Epithelial cell of esophagus (primary cell): ENCODE measurements at regions not wholly inside any gene's neighbourhood (a gene's known extent, or its start where the extent isn't known, plus 50 kb on each side); places are given as distances from the start of the nearest gene placed in this dataset.
"Not testable (repeated sequence)": the region's sequence is repeated elsewhere in the genome, so short reads cannot be mapped to it uniquely, and the experiment has no call there.

Experiments used
- DNase-seq: peaks from one replicate; pipeline ENCODE4 v3.0.0; 2010; ENCODE audit warnings: low read depth
- H3K4me3 ChIP-seq: 2 replicates; pipeline ENCODE4 v1.5.1; 2011; ENCODE audit warnings: mild to moderate bottlenecking, low read length, control low read depth
- CTCF ChIP-seq: IDR thresholded peaks from 2 replicates; pipeline ENCODE4 v1.5.1; 2011; ENCODE audit warnings: low read depth, mild to moderate bottlenecking, low read length, control low read depth, inconsistent platforms; ENCODE audit not compliant: insufficient read depth; ENCODE audit errors: missing control alignments

GRCh38 chrX:10469-11458 is 270.4 kb upstream of the PLCXD1 start:
- not testable (repeated sequence) for DNase-seq

GRCh38 chrX:13821-14443 is 267.2 kb upstream of the PLCXD1 start:
- not testable (repeated sequence) for H3K4me3 ChIP-seq, DNase-seq

More at GRCh38 chrX:10469-11458, 270.4 kb upstream of the PLCXD1 start:
- not testable (repeated sequence) for H3K4me3 ChIP-seq

GRCh38 chrX:14452-14851 is 266.7 kb upstream of the PLCXD1 start:
- not testable (repeated sequence) for DNase-seq, H3K4me3 ChIP-seq

- H3K4me3 ChIP-seq, DNase-seq: not testable (repeated sequence)
Measured at GRCh38 chrX:18768-19454, 262.3 kb upstream of the PLCXD1 start.

- H3K4me3 ChIP-seq, DNase-seq: not testable (repeated sequence)
Measured at GRCh38 chrX:19455-19827, 261.7 kb upstream of the PLCXD1 start.

GRCh38 chrX:19912-20571 is 261.1 kb upstream of the PLCXD1 start:
- H3K4me3 ChIP-seq = peak overlapping the region; percentile 31
- no peak for TF ChIP-seq CTCF
- DNase-seq = peak; percentile 5

- DNase-seq, H3K4me3 ChIP-seq: not testable (repeated sequence)
Measured at GRCh38 chrX:24139-24538, 257.0 kb upstream of the PLCXD1 start.
